RWPE2 (cell line): ENCODE measurements at regions not wholly inside any gene's neighbourhood (a gene's known extent, or its start where the extent isn't known, plus 50 kb on each side); places are given as distances from the start of the nearest gene placed in this dataset.

Experiments
- ATAC-seq: fragments of 200-7000 bp; cut with Tn5 transposase; 3 replicates; pipeline ENCODE4 v1.9.1; 2021; ENCODE audit warnings: low read depth
- DNase-seq: peaks from one replicate; pipeline ENCODE4 v3.0.0-alpha.2; 2020; ENCODE audit warnings: low spot score
- H3K27ac ChIP-seq: fragments of 450-650 bp; 2 replicates; pipeline ENCODE4 v1.5.1; 2017; ENCODE audit warnings: mild to moderate bottlenecking; ENCODE audit not compliant: poor library complexity, severe bottlenecking
- H3K27me3 ChIP-seq: fragments of 250-450 bp; sonication (Bioruptor Pico); 2 replicates; pipeline ENCODE4 v1.5.1; 2021; ENCODE audit warnings: mild to moderate bottlenecking, moderate library complexity; ENCODE audit not compliant: insufficient read depth, poor library complexity, severe bottlenecking
- H3K36me3 ChIP-seq: fragments of 250-450 bp; sonication (Bioruptor Pico); 2 replicates; pipeline ENCODE4 v1.5.1; 2020; ENCODE audit warnings: low read depth, mild to moderate bottlenecking, moderate library complexity
- H3K4me1 ChIP-seq: fragments of 250-450 bp; sonication (Bioruptor Pico); 2 replicates; pipeline ENCODE4 v1.5.1; 2021; ENCODE audit warnings: mild to moderate bottlenecking, moderate library complexity; ENCODE audit not compliant: insufficient read depth, poor library complexity, severe bottlenecking
- H3K4me3 ChIP-seq: fragments of 250-450 bp; sonication (Bioruptor Pico); 2 replicates; pipeline ENCODE4 v1.5.1; 2021; ENCODE audit warnings: mild to moderate bottlenecking, moderate library complexity; ENCODE audit not compliant: severe bottlenecking
- H3K9me3 ChIP-seq: fragments of 250-450 bp; sonication (Bioruptor Pico); 2 replicates; pipeline ENCODE4 v1.5.1; 2021; ENCODE audit warnings: mild to moderate bottlenecking, moderate library complexity; ENCODE audit not compliant: severe bottlenecking
- CTCF ChIP-seq: fragments of 450-650 bp; IDR thresholded peaks from one replicate; pipeline ENCODE4 v1.5.1; 2017; ENCODE audit warnings: mild to moderate bottlenecking, moderate library complexity; ENCODE audit not compliant: poor library complexity, severe bottlenecking

DNA sequence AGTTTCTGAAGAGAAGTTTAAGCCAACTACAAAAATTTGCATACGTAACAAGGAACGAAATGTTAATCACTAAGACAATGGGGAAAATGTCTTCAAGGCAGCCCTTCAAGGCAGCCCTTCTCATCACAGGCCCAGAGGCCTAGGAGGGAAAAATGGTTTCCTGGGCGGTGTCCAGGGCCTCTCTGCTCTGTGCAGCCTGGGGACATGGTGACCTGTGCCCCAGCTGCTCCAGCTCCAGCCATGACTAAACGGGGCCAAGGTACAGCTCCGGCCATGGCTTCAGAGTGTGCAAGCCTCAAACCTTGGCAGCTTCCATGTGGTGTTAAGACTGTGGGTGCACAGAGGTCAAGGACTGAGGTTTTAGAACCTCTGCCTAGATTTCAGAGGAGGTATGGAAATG, 325.1 kb downstream of the FRK start:
- DNase-seq (no peak), ATAC-seq (no peak)

DNA sequence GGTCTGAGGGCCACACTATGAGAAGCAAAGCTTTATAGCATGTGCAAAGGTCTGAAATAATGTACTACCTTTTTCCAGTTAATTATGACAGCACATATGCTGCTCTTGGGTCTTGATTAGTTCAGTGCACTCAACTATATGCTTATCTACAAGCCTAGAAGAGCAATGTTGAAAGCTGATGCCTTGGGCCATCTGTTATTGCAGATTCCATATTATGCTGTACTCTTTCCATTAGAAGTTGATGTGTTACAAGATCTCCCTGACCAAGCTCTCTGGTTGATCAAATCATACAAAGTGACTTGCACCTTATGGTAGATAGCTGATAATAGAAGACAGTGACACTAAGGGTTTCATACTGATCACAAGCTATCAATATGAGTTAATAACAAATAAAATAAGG, 327.3 kb downstream of the FRK start:
- Histone ChIP-seq H3K4me1 (no peaks in the 10 kb centered on the region), H3K4me3 (no peak overlapping the region), H3K36me3 (no peaks in the 10 kb centered on the region), H3K9me3 (no peaks in the 10 kb centered on the region), H3K27ac (no peak overlapping the region), H3K27me3 (no peaks in the 10 kb centered on the region)
- no peak for DNase-seq
- ATAC-seq, result no peak
- TF ChIP-seq CTCF, result no peak

More for the DNA sequence above, 325.1 kb downstream of the FRK start:
- H3K9me3 ChIP-seq, result no peaks in the 10 kb centered on the region
- no peaks in the 10 kb centered on the region for H3K27me3 ChIP-seq
- H3K36me3 ChIP-seq, result no peaks in the 10 kb centered on the region
- H3K4me1 ChIP-seq, result no peaks in the 10 kb centered on the region
- no peak overlapping the region for H3K27ac ChIP-seq
- no peak for TF ChIP-seq CTCF
- no peak overlapping the region for H3K4me3 ChIP-seq

- Histone ChIP-seq H3K27me3 (no peaks in the 10 kb centered on the region), H3K4me3 (no peak overlapping the region), H3K4me1 (no peaks in the 10 kb centered on the region), H3K9me3 (no peaks in the 10 kb centered on the region), H3K36me3 (no peaks in the 10 kb centered on the region), H3K27ac (no peak overlapping the region)
- TF ChIP-seq CTCF, result no peak
- DNase-seq (no peak), ATAC-seq (no peak)
Measured at GRCh38 chr6:115729036-115729435, 331.7 kb downstream of the FRK start.

DNA sequence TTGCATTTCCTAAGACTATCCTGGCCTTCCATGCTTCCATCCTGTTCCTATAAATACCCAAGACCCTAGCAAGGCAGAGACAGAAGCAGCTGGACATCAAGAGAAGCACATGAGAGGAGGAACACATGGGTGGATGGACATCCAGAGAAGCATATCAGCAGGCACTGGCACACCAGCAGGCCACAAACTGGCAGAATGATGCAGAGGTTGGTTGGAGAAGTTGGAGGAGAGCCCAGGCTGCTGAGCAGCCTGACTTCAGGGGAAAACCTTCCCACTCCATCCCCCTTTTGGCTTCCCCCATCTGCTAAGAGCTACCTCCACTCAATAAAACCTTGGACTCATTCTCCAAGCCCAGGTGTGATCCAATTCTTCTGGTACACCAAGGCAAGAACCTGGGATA, 332.5 kb downstream of the FRK start:
- no peak overlapping the region for H3K4me3 ChIP-seq
- no peak for ATAC-seq
- no peaks in the 10 kb centered on the region for H3K4me1 ChIP-seq
- H3K27ac ChIP-seq, result no peak overlapping the region
- H3K36me3 ChIP-seq, result no peaks in the 10 kb centered on the region
- no peaks in the 10 kb centered on the region for H3K27me3 ChIP-seq
- no peaks in the 10 kb centered on the region for H3K9me3 ChIP-seq
- no peak for DNase-seq
- TF ChIP-seq CTCF, result no peak

DNA sequence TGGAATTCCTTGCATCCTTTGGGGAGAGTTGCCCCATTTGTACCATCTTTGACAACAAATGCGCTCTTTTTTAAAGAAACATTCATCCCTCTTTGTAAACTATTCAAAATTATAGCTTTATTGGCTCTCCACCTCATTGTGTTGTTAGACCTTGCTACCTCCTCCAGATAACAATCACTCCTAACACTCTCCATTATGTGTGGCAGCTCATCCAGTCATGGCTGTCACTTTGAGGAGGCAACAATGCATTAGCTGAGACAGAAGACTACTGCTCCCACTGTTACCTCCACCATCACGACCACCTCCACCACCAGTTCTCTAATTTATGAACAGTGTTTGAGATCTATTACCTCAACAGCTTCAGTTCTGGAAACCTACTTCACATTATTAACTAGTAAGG, 339.1 kb downstream of the FRK start:
- Histone ChIP-seq H3K36me3 (no peaks in the 10 kb centered on the region), H3K27me3 (no peaks in the 10 kb centered on the region), H3K4me1 (no peaks in the 10 kb centered on the region), H3K4me3 (no peak overlapping the region), H3K9me3 (no peaks in the 10 kb centered on the region), H3K27ac (no peak overlapping the region)
- DNase-seq, result no peak
- no peak for ATAC-seq
- no peak for TF ChIP-seq CTCF
